ENCODE measurements at regions not wholly inside any gene's neighbourhood (a gene's known extent, or its start where the extent isn't known, plus 50 kb on each side); places are given as distances from the start of the nearest gene placed in this dataset.

- no peaks in the 10 kb centered on the region for H3K9me3 ChIP-seq
- no peak for TF ChIP-seq CTCF (IDR thresholded peaks at IDR 0.05; ENCODE audit: low read depth, low read length)
- H3K27me3 ChIP-seq = no peaks in the 10 kb centered on the region
- no peak for DNase-seq
- H3K4me1 ChIP-seq = no peaks in the 10 kb centered on the region
- no peak overlapping the region for H3K4me3 ChIP-seq (ENCODE audit: low read depth, low read length)
- no peaks in the 10 kb centered on the region for H3K36me3 ChIP-seq
Observed at GRCh38 chr12:23228101-23228500, 603.1 kb downstream of the ETNK1 start.

- DNase-seq = no peak
- H3K9me3 ChIP-seq = no peaks in the 10 kb centered on the region
- no peaks in the 10 kb centered on the region for H3K36me3 ChIP-seq
- no peaks in the 10 kb centered on the region for H3K27me3 ChIP-seq
- no peaks in the 10 kb centered on the region; the same call in 1 of the 2 replicates for H3K4me1 ChIP-seq
- no peak for TF ChIP-seq CTCF (IDR thresholded peaks at IDR 0.05; ENCODE audit: low read depth, low read length)
- H3K4me3 ChIP-seq (ENCODE audit: low read depth, low read length) = no peak overlapping the region
Observed at GRCh38 chr12:23230899-23231298, 605.9 kb downstream of the ETNK1 start.

GRCh38 chr12:23236066-23236780, 611.3 kb downstream of the ETNK1 start:
- H3K9me3 ChIP-seq = no peaks in the 10 kb centered on the region
- no peaks in the 10 kb centered on the region for H3K27me3 ChIP-seq
- no peak overlapping the region for H3K4me3 ChIP-seq (ENCODE audit: low read depth, low read length)
- no peaks in the 10 kb centered on the region; the same call in 1 of the 2 replicates for H3K4me1 ChIP-seq
- no peak for DNase-seq
- no peak for TF ChIP-seq CTCF (IDR thresholded peaks at IDR 0.05; ENCODE audit: low read depth, low read length)
- H3K36me3 ChIP-seq = no peaks in the 10 kb centered on the region

- H3K27me3 ChIP-seq = no peaks in the 10 kb centered on the region
- TF ChIP-seq CTCF (IDR thresholded peaks at IDR 0.05; ENCODE audit: low read depth, low read length) = no peak
Observed at GRCh38 chr12:23236811-23237210, 611.8 kb downstream of the ETNK1 start.

DNA sequence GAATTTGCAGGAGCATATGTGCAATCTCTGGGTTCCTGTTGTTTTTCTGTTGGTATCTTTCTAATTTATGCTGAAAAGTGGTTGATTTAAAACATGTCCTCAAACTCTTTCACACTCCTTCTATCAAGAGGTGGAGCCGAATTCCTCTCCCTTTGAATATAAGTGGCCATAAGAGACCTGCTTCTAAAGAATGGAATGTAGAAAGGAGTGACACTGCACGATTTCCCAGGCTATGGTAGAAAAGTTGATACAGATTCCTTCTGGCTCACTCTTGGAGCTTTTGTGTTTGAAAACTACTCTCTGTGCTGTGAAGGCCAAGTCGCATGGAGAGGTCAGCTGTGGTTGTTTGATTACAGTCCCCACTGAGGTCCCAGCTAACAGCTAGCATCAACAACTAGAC, 613.2 kb downstream of the ETNK1 start:
- Histone ChIP-seq H3K4me1 (no peaks in the 10 kb centered on the region; the same call in 1 of the 2 replicates), H3K4me3 (ENCODE audit: low read depth, low read length) (no peak overlapping the region), H3K36me3 (no peaks in the 10 kb centered on the region), H3K9me3 (no peaks in the 10 kb centered on the region), H3K27me3 (no peaks in the 10 kb centered on the region)
- TF ChIP-seq CTCF (IDR thresholded peaks at IDR 0.05; ENCODE audit: low read depth, low read length) = no peak
- DNase-seq = no peak

More at GRCh38 chr12:23236811-23237210, 611.8 kb downstream of the ETNK1 start:
- H3K4me3 ChIP-seq (ENCODE audit: low read depth, low read length) = no peak overlapping the region
- H3K9me3 ChIP-seq = no peaks in the 10 kb centered on the region
- H3K36me3 ChIP-seq = no peaks in the 10 kb centered on the region
- no peaks in the 10 kb centered on the region; the same call in 1 of the 2 replicates for H3K4me1 ChIP-seq
- DNase-seq = no peak

- H3K27me3 ChIP-seq = no peaks in the 10 kb centered on the region
- no peaks in the 10 kb centered on the region; the same call in 1 of the 2 replicates for H3K4me1 ChIP-seq
- no peaks in the 10 kb centered on the region for H3K36me3 ChIP-seq
- no peak overlapping the region for H3K4me3 ChIP-seq (ENCODE audit: low read depth, low read length)
- no peaks in the 10 kb centered on the region for H3K9me3 ChIP-seq
- DNase-seq = no peak
- no peak for TF ChIP-seq CTCF (IDR thresholded peaks at IDR 0.05; ENCODE audit: low read depth, low read length)
Observed at GRCh38 chr12:23238957-23239356, 614.0 kb downstream of the ETNK1 start.
